ENCODE measurements at regions not wholly inside any gene's neighbourhood (a gene's known extent, or its start where the extent isn't known, plus 50 kb on each side); places are given as distances from the start of the nearest gene placed in this dataset.

- no peaks in the 10 kb centered on the region for H3K36me3 ChIP-seq (ENCODE audit: control insufficient read depth in 4 of 4, insufficient read depth in 4 of 4, low read length in 4 of 4)
- TF ChIP-seq CTCF (IDR thresholded peaks at IDR 0.05; ENCODE audit: control extremely low read depth, extremely low read depth), result no peak
- no peaks in the 10 kb centered on the region for H3K27me3 ChIP-seq (ENCODE audit: control insufficient read depth in 3 of 3, insufficient read depth in 3 of 3, low read length in 2 of 3)
- no peak overlapping the region for H3K27ac ChIP-seq (ENCODE audit: low read depth in 1 of 2, low read length in 1 of 2)
- no peaks in the 10 kb centered on the region for H3K4me1 ChIP-seq (ENCODE audit: control insufficient read depth in 5 of 5, insufficient read depth in 5 of 5, low read length in 5 of 5)
- no peak for DNase-seq
- H3K9ac ChIP-seq (ENCODE audit: insufficient read depth in 1 of 2, low read length in 2 of 2), result no peak overlapping the region
- ATAC-seq (ENCODE audit: insufficient read depth, low FRiP score), result no peak
- H3K9me3 ChIP-seq (ENCODE audit: control insufficient read depth in 4 of 4, insufficient read depth in 3 of 4, low read length in 3 of 4), result no peaks in the 10 kb centered on the region
- no peak overlapping the region for H3K4me3 ChIP-seq
- WGBS, 2 donors, result 88 to 92% methylated on average over 2 of the region's 2 CpGs
Observed at GRCh38 chr6:90960324-90960723, 373.5 kb upstream of the MAP3K7 start.

GRCh38 chr6:90955246-90955645 lies 368.4 kb upstream of the MAP3K7 start:
- no peak for ATAC-seq (ENCODE audit: insufficient read depth, low FRiP score)
- H3K9me3 ChIP-seq (ENCODE audit: control insufficient read depth in 4 of 4, insufficient read depth in 3 of 4, low read length in 3 of 4), result peaks cover 0 to 3% (median 0%) of the 10 kb centered on the region in 4 donors
- DNase-seq, result no peak
- TF ChIP-seq CTCF (IDR thresholded peaks at IDR 0.05; ENCODE audit: control extremely low read depth, extremely low read depth), result no peak
- no peak overlapping the region for H3K9ac ChIP-seq (ENCODE audit: insufficient read depth in 1 of 2, low read length in 2 of 2)
- H3K27me3 ChIP-seq (ENCODE audit: control insufficient read depth in 3 of 3, insufficient read depth in 3 of 3, low read length in 2 of 3), result no peaks in the 10 kb centered on the region
- 92 to 93% methylated on average over 3 of the region's 3 CpGs for whole genome bisulfite sequencing, 2 donors
- H3K27ac ChIP-seq (ENCODE audit: low read depth in 1 of 2, low read length in 1 of 2), result no peak overlapping the region
- H3K36me3 ChIP-seq (ENCODE audit: control insufficient read depth in 4 of 4, insufficient read depth in 4 of 4, low read length in 4 of 4), result no peaks in the 10 kb centered on the region
- no peaks in the 10 kb centered on the region for H3K4me1 ChIP-seq (ENCODE audit: control insufficient read depth in 5 of 5, insufficient read depth in 5 of 5, low read length in 5 of 5)
- H3K4me3 ChIP-seq, result no peak overlapping the region

GRCh38 chr6:90953405-90954161 lies 366.7 kb upstream of the MAP3K7 start:
- no peak for ATAC-seq (ENCODE audit: insufficient read depth, low FRiP score)

More at GRCh38 chr6:90953405-90954161, 366.7 kb upstream of the MAP3K7 start:
- Histone ChIP-seq H3K27ac (ENCODE audit: low read depth in 1 of 2, low read length in 1 of 2) (no peak overlapping the region), H3K27me3 (ENCODE audit: control insufficient read depth in 3 of 3, insufficient read depth in 3 of 3, low read length in 2 of 3) (no peaks in the 10 kb centered on the region), H3K9ac (ENCODE audit: insufficient read depth in 1 of 2, low read length in 2 of 2) (no peak overlapping the region), H3K4me1 (ENCODE audit: control insufficient read depth in 5 of 5, insufficient read depth in 5 of 5, low read length in 5 of 5) (no peaks in the 10 kb centered on the region), H3K9me3 (ENCODE audit: control insufficient read depth in 4 of 4, insufficient read depth in 3 of 4, low read length in 3 of 4) (peaks cover 0 to 3% (median under 1%) of the 10 kb centered on the region in 4 donors), H3K36me3 (ENCODE audit: control insufficient read depth in 4 of 4, insufficient read depth in 4 of 4, low read length in 4 of 4) (no peaks in the 10 kb centered on the region), H3K4me3 (no peak overlapping the region)
- no peak for TF ChIP-seq CTCF (IDR thresholded peaks at IDR 0.05; ENCODE audit: control extremely low read depth, extremely low read depth)
- no peak for DNase-seq

All from lung (tissue), 11 donors.